ENCODE measurements at regions not wholly inside any gene's neighbourhood (a gene's known extent, or its start where the extent isn't known, plus 50 kb on each side); places are given as distances from the start of the nearest gene placed in this dataset.

- DNase-seq = no peak
- Histone ChIP-seq H3K36me3 (ENCODE audit: low read depth, missing control alignments) (no peaks in the 10 kb centered on the region), H3K27ac (no peak overlapping the region), H3K4me1 (no peaks in the 10 kb centered on the region), H3K4me3 (no peak overlapping the region), H3K27me3 (no peaks in the 10 kb centered on the region), H3K9me3 (no peaks in the 10 kb centered on the region)
- TF ChIP-seq POLR2A (IDR thresholded peaks at IDR 0.05) = no peak
- no peak for TF ChIP-seq CTCF (IDR thresholded peaks at IDR 0.05)
- 83 to 100% methylated on average over 1 of the region's 1 CpG for WGBS, 2 donors
- intact Hi-C loops (cut with DNase I; ENCODE audit: low total_unique reads) = no loop called here
These were observed 71.2 kb upstream of the PDE7B start for GRCh38 chr6:135780326-135780725.

- TF ChIP-seq POLR2A (IDR thresholded peaks at IDR 0.05) (no peak), CTCF (IDR thresholded peaks at IDR 0.05) (no peak)
- 90 to 100% methylated on average over 2 of the region's 2 CpGs for WGBS, 2 donors
These were observed 69.0 kb upstream of the PDE7B start for GRCh38 chr6:135782546-135782945.

GRCh38 chr6:135784507-135784906 is 67.0 kb upstream of the PDE7B start:
- 82 to 90% methylated on average over 2 of the region's 2 CpGs for WGBS, 2 donors
- DNase-seq = no peak

More at GRCh38 chr6:135782546-135782945, 69.0 kb upstream of the PDE7B start:
- H3K36me3 ChIP-seq (ENCODE audit: low read depth, missing control alignments) = no peaks in the 10 kb centered on the region
- H3K27me3 ChIP-seq = no peaks in the 10 kb centered on the region
- intact Hi-C loops (cut with DNase I; ENCODE audit: low total_unique reads) = no loop called here
- DNase-seq = no peak
- no peaks in the 10 kb centered on the region for H3K9me3 ChIP-seq
- H3K4me3 ChIP-seq = no peak overlapping the region
- H3K27ac ChIP-seq = no peak overlapping the region
- no peaks in the 10 kb centered on the region for H3K4me1 ChIP-seq

GRCh38 chr6:135789375-135790050 is 62.0 kb upstream of the PDE7B start:
- Histone ChIP-seq H3K4me1 (no peaks in the 10 kb centered on the region), H3K4me3 (no peak overlapping the region), H3K9me3 (no peaks in the 10 kb centered on the region), H3K27me3 (no peaks in the 10 kb centered on the region), H3K27ac (no peak overlapping the region), H3K36me3 (ENCODE audit: low read depth, missing control alignments) (no peaks in the 10 kb centered on the region)
- intact Hi-C loops (cut with DNase I; ENCODE audit: low total_unique reads) = no loop called here
- DNase-seq = no peak
- WGBS, 2 donors = 34 to 47% methylated on average over 6 of the region's 6 CpGs
- no peak for TF ChIP-seq POLR2A (IDR thresholded peaks at IDR 0.05)
- TF ChIP-seq CTCF (IDR thresholded peaks at IDR 0.05) = no peak

More at GRCh38 chr6:135784507-135784906, 67.0 kb upstream of the PDE7B start:
- H3K4me1 ChIP-seq = no peaks in the 10 kb centered on the region
- intact Hi-C loops (cut with DNase I; ENCODE audit: low total_unique reads) = no loop called here
- TF ChIP-seq CTCF (IDR thresholded peaks at IDR 0.05) = no peak
- no peak for TF ChIP-seq POLR2A (IDR thresholded peaks at IDR 0.05)
- no peaks in the 10 kb centered on the region for H3K36me3 ChIP-seq (ENCODE audit: low read depth, missing control alignments)
- no peaks in the 10 kb centered on the region for H3K9me3 ChIP-seq
- no peaks in the 10 kb centered on the region for H3K27me3 ChIP-seq
- no peak overlapping the region for H3K4me3 ChIP-seq
- H3K27ac ChIP-seq = no peak overlapping the region

- DNase-seq = no peak
- Histone ChIP-seq H3K9me3 (no peaks in the 10 kb centered on the region), H3K36me3 (ENCODE audit: low read depth, missing control alignments) (no peaks in the 10 kb centered on the region), H3K27me3 (no peaks in the 10 kb centered on the region), H3K27ac (no peak overlapping the region), H3K4me3 (no peak overlapping the region), H3K4me1 (no peaks in the 10 kb centered on the region)
- no peak for TF ChIP-seq POLR2A (IDR thresholded peaks at IDR 0.05)
- TF ChIP-seq CTCF (IDR thresholded peaks at IDR 0.05) = no peak
- 83 to 90% methylated on average over 4 of the region's 4 CpGs for WGBS, 2 donors
- intact Hi-C loops (cut with DNase I; ENCODE audit: low total_unique reads) = no loop called here
These were observed 60.1 kb upstream of the PDE7B start for GRCh38 chr6:135791441-135791840.
